GM18519 (cell line): ENCODE measurements at regions not wholly inside any gene's neighbourhood (a gene's known extent, or its start where the extent isn't known, plus 50 kb on each side); places are given as distances from the start of the nearest gene placed in this dataset.

ENCODE experiments used
- ATAC-seq: cut with Tn5 transposase; IDR thresholded peaks from one replicate; pipeline ENCODE4 v1.9.1; 2021; ENCODE audit warnings: mild to moderate bottlenecking, moderate library complexity; ENCODE audit not compliant: unreplicated experiment, low FRiP score

DNA sequence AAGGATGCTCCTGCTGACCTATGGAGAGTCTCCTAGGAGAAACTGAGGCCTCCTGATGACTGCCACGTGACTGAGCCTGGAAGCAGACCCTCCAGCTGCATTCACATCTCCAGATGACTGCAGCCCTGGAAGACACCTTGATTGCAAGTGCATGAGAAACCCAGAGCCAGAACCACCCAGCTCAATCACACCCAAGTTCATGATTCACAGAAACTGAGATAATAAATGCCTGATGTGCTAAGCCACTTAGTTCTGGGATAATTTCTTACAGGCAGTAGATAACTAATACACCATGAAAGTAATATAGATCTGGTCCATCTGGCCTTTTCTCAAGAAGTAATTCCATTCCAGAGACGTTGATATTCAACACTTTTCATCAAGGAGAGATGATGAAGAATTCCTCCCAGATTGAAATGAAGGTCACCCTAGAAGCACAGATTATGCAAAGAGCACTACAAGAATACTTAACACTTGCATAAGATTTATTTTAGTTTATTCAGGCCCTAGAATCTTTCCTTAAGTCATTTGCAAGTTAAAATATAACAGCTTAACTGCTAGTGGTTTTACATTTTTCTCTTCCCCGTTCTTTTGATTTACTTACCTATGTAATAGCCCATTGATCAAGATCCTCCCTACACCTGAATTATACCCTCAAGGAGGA is 208.2 kb upstream of the INHBA start:
- ATAC-seq = no peak

DNA sequence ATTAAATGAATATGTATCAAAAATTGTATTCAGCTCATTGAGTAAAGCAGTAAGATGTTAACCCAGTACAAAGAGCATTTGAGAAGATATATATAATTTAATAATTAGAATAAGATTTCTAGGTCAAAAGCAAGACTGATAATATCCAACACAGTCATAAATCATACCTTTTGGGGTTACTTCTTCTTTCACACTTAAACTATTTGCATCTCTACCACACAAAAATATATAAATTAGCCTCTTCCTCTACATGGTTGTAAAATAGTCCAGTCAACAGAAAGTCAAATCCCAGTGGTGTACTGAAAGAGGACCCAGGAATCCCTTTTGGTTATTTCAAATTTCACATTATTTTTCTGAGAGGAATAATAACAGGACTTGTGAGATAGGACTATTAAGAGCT is 204.6 kb upstream of the INHBA start:
- no peak for ATAC-seq

GRCh38 chr7:41900532-41900931 is 197.6 kb upstream of the INHBA start:
- no peak for ATAC-seq

DNA sequence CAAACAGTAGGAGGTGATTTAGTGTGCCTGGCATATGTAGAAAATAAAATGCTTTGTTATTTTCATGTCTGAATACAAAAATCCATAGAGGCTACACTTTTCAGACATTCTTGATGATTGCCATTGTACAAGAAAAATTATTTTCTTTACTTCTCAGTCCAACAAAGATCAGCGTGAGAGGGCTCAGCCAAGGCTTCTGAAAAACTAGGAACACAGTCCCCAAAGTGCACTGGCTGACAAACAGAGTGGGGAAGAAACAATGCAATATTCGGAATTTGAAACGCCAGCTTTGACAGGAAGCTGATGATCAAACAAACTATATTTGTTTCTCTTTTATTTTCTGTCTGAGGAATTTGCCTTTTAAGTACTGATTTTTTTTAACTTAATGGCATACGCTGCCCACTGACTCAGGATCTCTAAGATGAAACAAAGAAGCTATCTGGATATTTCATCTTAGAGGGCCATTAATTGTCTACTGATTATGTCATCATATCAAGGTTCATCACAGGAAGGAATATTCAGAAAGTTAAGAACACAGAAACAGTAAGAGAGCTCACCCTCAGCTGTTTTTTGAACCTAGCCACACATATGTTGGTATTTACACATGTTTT is 197.0 kb upstream of the INHBA start:
- no peak for ATAC-seq

- ATAC-seq = no peak
These were observed 190.8 kb upstream of the INHBA start for GRCh38 chr7:41893656-41894055.

DNA sequence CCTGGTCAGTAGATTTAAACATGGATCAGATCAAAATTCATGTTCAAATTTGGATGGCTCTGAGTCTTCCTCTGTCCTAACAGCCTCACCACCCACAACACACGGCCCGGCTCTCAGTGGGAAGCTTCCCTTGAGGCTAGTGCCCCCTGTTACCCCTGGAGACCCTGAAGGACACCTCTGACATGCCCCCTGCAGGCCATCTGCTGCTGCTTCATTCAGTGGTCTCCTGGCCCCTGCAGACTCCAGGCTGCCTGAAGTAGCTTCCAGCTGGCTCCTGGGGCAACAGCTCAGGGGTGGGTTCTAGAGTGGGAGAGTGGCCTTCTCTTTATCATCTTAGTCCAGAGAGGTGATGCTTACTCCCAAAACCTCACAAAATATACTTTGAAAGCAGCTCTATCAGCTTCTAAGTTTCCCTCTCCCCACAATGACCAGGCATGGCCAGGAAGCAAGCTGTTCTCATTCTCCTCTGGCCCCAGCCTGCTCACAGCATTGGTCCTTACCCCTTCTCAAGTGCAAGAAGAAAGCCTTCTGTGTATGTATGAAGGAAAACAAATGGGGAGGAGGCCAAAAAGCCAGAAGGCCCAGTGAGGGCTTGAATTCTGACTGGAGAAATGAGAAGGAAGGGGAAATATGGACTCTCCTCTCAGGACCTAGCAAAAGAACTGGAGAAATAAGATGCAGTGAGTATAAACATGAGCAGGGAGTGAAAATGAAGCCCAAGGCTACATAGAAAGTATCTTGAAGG is 189.6 kb upstream of the INHBA start:
- ATAC-seq = no peak

DNA sequence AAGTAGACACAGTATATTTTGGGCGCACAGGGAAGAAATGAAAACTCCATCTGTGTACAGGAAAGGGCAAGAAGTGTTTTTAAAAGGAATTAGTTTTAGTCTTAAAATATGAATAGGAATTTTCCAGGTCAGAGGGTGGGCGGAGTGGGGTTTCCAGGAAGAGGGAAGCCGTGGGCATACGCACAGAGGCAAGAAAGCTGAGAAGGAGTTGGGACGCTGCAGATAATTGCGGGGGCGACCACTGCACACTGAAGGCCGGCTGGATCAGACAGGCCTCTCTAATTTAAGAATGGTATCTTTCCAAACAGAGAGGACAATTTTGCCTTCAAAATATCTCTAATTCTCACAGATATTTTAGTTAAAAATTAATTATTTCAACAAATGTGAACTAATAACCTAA is 189.1 kb upstream of the INHBA start:
- no peak for ATAC-seq

DNA sequence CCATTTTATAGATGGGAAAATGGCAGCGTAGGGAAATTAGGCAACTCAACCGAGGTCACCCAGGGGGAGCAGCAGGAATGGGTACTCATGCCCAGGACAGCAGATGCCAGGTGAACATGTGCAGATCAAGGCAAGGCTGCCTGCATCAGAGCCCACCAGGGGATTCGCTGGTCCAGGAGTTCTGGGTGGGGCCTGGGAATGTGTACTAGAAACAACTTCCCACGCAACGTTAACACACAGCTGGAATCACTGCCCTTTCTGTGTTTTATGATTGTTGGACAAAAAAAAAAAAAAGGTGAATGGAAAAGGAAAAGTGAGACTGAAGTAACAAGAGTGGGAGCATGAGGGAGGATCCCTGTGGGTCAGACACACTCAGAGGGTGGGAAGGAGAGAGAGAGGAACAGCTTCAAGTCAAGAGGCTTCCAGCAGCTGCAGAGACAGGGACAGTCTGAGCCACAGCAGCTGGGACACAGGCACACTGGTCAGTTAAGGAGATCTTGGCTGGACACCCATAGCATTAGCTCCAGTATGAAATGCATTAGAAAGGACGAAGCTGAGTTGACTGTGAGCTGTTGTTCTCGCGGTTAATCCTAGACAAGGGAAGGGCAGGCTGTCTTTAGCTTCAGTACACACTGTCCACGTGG is 187.9 kb upstream of the INHBA start:
- no peak for ATAC-seq

DNA sequence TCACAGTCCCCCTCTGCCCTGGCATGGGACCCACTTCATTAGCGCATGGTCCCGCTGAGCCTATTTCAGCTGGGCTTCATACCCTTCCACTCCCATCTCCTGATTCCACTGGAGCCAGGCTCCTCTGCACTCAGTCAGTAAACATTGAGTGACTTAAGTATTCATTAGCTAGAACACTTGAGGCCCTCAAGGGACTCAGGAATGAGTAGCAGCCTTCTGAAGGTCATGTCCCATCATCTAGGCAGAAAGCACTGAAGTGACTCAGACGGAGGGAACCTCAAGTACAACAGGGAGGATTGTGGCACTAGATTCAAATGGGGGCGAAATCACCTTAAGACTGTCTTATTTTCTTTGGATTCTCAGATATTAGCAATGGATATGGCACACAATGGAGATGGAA is 186.6 kb upstream of the INHBA start:
- ATAC-seq = no peak

DNA sequence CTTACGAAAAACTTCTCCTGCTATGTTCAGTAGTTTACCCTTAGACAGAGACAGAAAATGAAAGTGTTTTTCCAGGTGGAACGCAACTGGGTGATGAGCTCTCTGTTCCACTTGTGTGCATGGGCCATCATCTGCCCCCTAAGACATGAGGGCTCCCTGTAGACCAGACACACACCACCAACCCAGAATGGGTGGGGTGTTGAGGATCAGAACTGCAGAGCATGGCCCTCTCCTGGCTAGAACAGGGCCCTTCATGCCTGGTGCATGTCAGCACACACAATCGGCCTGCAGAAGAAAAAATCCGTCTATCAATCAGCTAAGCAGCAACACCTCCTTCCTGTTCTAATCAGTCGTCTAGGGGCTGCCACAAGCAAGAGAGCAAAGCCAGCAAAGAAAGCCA is 186.2 kb upstream of the INHBA start:
- ATAC-seq = no peak

DNA sequence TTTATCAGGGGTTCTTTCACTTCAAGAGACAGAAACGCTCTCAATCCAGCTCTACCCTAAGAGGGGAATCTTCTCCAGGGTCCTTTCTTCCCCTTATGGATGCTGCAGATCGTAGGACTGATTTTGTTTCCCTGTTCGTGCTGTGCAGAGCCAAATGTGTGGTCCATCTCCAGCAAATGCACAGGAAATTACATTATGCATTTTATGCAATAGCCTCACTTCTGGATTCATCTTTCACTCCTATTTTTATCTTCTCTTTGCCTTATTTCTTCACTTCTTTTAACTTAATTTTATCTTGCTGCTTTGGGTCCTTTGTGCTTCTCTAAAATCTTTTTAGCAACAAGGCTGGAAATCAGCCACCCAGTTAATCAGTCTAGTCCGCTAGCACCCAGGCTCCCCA is 184.5 kb upstream of the INHBA start:
- no peak for ATAC-seq

GRCh38 chr7:41886901-41887311 is 184.0 kb upstream of the INHBA start:
- ATAC-seq = no peak

GRCh38 chr7:41886262-41886900 is 183.5 kb upstream of the INHBA start:
- no peak for ATAC-seq

GRCh38 chr7:41885748-41886147 is 182.9 kb upstream of the INHBA start:
- ATAC-seq = no peak

GRCh38 chr7:41885078-41885477 is 182.2 kb upstream of the INHBA start:
- ATAC-seq = no peak

- peak; percentile 29 for ATAC-seq
These were observed 180.0 kb upstream of the INHBA start for GRCh38 chr7:41882745-41883420.

GRCh38 chr7:41882256-41882655 is 179.4 kb upstream of the INHBA start:
- ATAC-seq = no peak

DNA sequence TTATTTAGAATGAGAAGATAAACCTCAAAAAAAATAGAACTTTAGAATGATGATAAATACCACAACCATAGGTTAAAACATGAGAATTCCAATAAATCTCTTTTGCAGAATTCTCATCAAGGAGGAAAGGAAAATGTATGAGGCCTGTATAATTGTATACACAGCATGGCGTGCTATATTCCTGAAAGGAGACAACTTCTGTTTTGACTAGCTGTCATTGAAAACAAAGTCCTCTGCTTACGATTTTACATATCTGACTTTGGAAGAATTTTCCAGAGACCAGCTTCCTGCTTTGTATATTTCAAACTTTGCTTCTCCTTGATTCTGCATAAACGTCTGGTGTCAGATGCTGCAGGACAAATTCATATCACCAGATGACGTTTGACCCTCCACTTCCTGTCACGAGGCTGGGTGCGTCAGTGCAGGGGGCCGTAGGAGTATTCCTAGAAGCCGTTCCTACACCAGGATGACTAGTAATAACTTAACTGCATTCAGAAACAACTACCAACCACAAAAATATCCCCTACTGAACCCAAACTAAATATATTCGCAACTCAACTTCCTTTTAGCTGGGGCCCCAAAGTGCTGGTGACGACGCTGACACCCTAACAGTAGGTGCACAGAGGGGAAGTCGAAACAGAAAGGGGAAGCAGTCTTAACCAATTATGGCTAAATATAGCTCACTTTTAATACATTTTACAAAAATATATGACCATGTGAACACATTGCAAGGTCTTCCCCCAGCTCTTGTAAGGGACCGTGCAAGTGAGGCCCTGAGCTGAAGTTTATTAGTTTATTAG is 178.6 kb upstream of the INHBA start:
- ATAC-seq = peak; percentile 92

DNA sequence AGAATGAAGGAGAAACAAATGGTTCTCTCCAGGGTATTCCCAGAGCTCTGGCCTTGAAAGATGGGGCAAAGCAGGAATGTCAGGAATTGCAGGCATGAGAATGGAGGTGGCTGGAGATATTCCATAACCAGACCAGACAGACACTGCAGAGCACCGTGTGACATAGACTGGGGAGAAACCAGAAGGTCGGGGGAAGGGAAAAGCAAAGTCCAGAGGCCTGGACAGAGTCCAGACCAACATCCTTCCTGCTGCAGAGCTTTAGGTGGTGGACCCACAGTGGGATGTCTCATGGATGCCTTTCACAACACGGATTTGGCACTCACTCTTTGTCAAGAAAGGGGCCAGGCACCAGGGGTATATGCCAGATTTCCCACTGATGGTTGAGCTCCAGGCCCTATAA is 177.2 kb upstream of the INHBA start:
- ATAC-seq = no peak

DNA sequence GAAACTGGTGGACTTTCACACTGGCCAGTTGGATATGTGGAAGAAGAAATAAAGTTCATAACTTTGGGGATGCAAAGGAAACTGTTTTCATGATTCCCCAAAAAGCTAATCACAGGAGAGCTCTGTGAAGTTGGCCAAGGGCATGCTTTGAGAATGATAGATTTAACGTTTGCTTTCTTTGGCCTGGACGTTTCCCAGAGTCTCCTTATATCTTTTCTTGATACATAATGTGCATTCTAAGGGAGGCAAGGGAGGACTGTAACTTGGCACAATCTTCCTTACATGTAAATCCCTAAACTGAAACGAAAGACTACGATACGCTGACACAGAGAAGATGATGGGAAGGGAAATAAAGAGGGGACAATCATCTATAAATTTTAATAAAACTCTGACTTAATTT is 176.5 kb upstream of the INHBA start:
- ATAC-seq = no peak
